HG03342 (cell line): ENCODE measurements at regions not wholly inside any gene's neighbourhood (a gene's known extent, or its start where the extent isn't known, plus 50 kb on each side); places are given as distances from the start of the nearest gene placed in this dataset.

ENCODE experiments used
- ATAC-seq: cut with Tn5 transposase; IDR thresholded peaks from one replicate; pipeline ENCODE4 v1.9.1; 2021; ENCODE audit warnings: mild to moderate bottlenecking, moderate library complexity; ENCODE audit not compliant: unreplicated experiment

- no peak for ATAC-seq
Observed at GRCh38 chr2:120807751-120808150, 72.1 kb downstream of the GLI2 start.

GRCh38 chr2:120809151-120809550 is 73.5 kb downstream of the GLI2 start:
- no peak for ATAC-seq

DNA sequence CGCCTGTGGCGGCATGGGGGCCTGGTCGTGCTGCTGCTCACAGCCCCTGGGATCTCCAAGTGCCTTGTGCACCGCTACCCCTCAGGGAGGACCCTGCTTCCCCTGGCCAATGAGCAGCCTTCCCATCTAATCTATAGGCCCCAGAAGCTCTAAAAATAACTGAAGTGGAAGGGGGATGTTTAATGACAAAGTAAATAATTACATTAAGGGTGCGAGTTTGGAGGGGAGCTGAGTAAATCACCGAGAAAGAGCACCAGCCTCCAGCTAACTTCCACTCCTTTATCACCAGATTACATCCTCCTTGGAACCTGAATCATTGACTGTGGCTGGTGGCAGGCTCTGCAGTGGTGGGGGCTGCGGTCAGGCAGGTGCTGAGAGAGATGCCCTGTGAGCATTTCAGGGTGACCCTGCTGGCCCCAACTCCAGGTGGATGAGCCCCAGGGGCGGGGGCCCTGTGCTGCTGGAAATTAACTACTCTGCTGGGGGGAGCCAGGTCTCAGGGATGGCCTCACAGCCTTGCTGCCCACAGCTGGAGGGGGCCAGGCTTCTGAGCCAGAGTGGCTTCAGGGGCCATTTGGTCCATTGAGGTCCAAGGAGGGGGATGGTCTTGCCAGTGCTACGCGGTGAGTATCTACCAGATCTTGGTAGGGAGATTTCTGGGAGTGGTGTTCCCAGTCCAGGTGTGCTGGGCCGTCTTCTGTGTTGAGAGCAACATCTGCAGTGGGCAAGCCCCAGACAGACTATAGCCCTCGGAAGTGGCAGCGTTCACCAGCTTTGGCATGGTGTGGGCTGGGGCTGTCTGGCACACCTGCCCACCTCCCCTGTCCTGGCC is 74.2 kb downstream of the GLI2 start:
- ATAC-seq: no peak

DNA sequence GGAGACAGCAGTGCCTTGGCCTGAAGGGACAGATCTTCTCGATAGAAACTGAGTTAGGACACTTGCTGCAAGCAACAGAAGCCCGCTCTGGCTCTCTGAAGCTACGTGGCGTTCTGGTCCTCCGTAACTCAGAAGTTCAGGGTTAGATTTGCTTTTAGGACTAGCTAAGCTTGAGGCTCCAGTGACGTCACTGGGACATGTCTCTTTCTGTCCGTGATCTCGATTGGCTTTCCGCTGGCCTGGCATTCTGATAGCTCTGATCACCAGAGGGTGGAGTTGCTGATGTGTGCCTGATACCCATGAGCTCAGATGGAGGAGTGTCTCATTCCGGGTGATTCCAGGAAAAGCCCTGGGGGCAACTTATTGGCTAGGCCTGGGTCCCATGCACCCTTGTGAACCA is 75.0 kb downstream of the GLI2 start:
- ATAC-seq: no peak

- ATAC-seq: no peak
Observed at GRCh38 chr2:120812866-120813265, 77.2 kb downstream of the GLI2 start.

- ATAC-seq: no peak
Observed at GRCh38 chr2:120814352-120814751, 78.7 kb downstream of the GLI2 start.

DNA sequence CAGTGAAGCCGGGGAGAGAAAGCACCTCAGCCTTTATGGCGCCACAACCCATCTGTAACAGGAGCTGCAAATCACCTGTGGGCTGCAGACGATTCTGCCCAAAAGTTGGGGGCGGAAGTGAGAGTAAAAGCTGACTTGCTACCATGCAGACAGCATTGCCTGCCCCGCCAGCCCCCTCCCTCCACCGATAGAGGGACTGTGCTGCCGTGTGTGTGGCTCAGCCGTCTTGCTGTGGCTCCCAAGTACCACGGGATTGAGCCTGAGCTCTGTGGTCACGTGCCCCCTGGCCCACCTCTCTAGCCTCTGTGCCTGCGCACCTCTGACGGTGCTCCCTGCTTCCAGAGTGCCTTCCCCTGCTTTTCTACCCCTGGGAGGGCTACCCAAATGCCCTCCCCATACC is 79.6 kb downstream of the GLI2 start:
- ATAC-seq: no peak

DNA sequence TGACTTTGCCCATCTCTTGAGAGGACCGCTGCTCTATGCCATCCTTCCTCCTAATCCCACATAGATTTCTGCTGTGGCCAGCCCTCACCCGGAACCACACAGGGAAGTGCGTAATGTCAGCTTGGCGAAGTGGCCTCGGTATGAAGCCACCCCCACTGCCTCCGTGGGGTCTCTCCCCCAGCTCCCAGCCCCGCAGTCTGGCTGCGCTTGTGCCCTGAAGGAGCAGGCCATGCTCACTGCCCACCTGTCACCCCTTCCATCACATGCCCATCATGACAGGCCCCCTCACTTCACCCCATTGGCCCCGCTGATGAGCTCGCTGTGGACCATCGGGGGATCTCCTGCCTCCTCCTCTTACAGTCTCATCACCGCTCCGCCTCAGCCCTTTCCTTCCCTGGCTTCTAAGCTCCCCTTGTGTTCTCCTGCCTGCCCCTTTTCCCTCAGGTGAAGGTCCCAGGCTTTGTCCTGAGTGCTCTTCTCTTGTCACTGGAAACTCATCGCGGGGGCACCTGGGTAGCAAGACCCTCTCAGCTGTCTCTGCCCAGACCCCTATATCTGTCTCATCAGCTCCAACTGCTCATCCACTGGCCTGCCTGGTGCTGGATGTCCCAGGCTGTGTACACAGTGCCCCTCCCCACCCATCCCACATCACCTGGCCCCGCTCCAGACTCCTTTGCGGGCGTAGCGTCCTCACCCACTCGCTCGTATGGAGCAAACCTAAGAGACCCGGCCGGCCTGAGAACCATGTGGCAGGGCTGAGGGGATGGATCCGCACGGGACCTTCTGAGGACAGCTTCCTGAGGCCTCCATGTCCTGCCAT is 81.7 kb downstream of the GLI2 start:
- ATAC-seq: no peak

DNA sequence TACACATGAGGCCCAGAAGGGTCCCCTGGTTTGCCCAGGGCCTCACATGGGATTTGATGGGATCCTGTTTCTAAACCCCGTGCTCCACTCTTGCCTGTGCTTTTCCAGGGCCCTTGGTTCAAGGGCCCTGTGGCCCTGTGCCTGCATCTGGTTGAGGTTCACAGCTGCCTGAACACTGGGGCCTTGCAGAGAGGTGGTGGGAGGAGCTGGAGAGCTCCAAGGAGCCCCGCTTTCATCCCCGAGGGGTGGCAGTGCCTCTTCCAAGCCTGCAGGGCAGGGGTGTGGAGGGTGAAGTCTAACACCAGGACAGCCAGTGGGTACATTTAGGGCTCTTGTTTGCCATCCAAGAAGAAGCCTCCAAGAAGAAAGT is 82.3 kb downstream of the GLI2 start:
- no peak for ATAC-seq

GRCh38 chr2:120818441-120818920 is 82.8 kb downstream of the GLI2 start:
- ATAC-seq: no peak

DNA sequence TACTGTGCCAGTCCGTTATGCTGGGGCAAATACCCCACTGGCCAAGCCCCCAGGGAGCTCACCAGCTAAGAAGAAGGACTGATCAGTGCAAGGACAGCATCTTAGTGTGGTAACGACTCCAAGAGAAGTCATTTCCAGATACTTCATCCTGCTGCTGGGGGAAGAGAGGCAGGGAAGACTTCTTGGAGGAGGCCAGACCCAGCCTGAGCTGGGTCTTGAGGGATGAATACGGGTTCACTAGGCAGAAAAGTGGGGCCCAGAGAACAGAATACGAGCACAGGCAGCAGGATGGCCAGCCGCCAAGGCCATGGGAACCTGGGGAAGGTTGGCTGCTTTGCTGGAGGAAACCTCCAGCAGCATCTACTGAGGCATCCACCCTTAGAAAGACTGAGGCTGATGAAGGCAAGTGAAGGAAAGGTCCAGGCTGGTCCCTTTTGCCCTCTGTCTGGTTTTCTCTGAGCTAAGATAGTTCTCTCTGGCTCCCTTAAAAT is 84.1 kb downstream of the GLI2 start:
- ATAC-seq: no peak

GRCh38 chr2:120820263-120820952 is 84.7 kb downstream of the GLI2 start:
- ATAC-seq: no peak

DNA sequence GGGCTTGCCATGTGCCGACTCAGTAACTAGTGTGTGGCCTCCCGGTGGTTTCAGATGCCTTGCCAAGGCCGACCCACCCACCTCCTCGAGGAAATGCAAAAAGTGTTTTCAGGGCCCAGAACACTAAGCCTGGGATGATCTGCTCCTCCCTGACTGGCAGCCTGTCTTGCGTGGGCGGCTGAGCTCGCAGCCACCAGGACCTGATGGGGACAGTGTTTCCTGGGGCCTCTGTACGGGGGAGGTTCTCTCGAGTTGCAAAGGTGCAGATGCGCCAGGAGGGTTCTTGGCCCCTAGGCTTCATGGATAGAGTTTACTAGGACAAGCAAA is 85.2 kb downstream of the GLI2 start:
- no peak for ATAC-seq

DNA sequence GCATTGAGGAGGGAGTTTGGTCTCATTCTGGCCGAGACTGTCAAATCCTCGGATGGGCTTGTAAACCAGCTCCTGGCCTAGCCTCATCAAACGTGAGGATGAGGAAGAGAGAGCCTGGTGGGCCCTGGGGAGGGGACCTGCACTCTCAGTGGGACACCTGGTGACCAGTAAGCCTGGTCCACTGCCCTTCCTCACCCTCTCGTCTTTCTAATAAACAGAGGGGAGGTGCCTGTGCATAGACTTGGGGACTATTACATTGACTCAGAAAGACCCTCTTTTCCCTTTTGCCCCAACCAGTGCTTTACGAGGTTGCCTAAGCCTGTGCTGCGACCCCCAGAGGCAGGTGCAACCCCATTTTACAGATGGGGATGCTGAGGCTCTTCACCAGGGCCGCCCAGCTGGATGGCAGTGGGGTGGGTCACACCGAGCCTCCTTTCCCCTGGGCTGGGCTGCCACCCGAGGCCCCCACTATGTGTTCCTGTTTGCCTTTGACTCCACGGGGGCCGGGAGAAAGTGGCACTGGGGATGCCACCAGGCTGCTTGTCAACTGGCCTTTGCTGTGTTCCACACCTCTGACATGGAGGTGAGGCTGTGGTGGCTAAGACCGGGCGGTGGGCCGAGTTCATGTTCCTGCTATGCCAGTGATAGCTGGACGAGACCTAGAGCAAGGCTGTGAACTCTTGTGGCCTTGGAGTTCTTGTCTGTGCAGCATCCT is 85.9 kb downstream of the GLI2 start:
- no peak for ATAC-seq

DNA sequence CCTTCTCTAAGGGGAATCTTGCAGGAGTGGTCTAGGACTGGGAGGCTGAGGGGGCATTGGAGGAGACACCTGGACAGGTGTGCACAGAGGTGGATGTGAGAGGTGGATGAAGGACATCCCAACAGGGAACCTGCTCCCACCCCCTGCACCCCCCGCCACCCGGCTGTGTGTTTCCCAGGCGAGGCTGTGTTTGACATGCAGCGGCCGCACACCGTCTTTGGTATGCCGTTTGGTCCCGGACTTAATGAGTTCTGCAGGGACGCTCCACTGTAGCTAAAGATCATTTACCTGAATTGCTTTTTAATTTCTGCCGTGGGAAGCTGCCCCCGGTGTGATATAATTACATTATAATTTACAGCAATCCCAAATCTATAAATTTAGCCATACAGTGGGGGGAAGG is 87.3 kb downstream of the GLI2 start:
- ATAC-seq: no peak

DNA sequence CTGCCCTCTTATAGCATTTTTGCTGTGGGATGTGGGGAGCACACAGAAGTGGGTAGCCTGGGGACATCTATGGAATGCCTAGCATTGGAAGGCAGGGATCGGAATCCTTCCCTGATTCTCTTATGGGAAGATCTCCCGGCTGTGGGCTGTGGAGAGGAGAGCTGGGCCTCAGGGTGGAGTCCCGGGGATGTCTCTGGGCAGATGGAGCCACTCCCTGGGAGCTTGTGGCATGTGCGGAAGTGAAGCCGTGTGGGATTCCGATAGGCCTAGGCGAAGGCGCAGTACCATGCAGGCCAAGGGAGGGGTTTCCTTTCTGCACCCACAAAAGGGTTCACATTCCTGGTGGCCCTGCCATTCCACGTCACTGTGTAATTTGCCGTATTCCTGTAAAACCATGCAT is 87.9 kb downstream of the GLI2 start:
- ATAC-seq: no peak

GRCh38 chr2:120824246-120824645 is 88.6 kb downstream of the GLI2 start:
- no peak for ATAC-seq

DNA sequence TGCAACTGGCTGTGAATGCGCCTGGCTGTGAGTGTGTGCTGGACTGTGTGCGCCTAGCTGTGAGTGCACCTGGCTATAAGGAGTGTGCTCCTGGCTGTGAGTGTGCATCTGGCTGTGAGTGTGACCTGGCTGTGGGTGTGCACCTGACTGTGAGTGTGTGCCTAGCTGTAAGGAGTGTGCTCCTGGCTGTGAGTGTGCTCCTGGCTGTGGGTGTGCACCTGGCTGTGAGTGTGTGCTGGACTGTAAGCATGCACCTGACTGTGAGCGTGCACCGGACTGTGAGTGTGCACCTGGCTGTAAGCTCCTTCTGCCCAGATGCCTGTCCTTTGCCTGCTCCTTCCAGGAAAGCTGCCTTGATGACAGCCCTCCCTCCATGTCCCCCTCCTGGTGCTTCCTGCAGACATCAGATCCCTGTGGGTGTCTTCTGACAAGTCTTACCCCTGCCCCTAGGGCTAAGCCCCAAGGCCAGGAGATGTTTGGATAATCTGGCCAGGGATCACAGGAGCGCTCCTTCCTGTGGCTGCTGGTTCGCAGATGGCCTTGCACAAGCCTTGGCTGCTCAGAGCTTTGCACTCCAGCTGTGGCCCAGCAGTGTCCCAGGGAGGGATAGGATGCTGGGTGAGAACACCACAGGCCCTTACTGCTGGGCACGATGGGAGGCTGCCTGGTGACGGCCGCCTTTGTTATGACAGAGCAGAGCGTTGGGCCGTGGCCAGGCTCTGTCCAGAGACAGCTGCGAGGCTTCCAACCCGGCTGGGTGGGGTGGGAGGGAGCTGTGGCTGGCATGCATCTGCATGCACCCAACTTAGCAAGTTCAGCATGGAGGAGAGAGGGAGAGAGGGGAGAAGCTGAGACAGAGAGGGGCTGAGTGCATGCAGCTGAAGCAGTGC is 89.9 kb downstream of the GLI2 start:
- no peak for ATAC-seq

GRCh38 chr2:120826260-120826648 is 90.6 kb downstream of the GLI2 start:
- ATAC-seq: no peak
